ENCODE measurements at regions not wholly inside any gene's neighbourhood (a gene's known extent, or its start where the extent isn't known, plus 50 kb on each side); places are given as distances from the start of the nearest gene placed in this dataset.

DNA sequence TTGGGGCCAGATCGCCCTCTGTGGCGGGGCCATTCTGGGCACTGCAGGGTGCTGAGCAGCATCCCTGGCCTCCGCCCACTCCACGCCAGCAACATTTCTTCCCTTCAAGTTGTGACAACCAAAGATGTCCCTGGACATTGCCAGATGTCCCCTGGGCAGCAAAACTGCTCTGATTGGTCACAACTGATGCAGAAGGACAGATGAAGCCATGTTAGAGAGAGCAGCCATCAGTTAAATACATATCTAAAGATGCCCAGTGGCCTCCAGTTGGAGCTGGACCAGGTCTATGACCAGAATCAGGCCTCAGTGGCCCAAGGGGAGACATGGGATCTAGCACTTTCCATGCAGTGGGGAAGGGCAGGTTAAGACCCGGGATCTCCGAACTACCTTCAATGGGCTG lies 125.7 kb downstream of the PTPRS start:
- no peak for DNase-seq

DNA sequence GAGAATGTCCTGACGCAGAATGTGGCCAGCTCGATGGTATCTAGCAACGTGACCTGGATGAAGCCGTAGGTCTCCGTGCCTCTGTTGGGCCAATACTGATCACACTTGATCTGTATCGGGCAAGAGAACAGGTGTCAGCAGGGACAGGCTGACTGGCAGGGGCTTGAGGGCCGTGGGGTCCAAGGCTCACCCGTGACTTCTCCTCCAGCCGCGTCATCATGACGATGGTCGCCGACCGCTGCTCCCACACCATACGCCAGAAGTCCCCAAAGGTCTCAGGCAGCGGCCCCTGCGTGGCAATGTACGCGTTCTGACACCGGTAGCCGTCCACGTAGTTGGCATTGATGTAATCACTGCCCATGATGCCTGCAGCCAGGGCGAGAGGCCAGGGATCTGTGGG lies 126.2 kb downstream of the PTPRS start:
- no peak for DNase-seq

DNA sequence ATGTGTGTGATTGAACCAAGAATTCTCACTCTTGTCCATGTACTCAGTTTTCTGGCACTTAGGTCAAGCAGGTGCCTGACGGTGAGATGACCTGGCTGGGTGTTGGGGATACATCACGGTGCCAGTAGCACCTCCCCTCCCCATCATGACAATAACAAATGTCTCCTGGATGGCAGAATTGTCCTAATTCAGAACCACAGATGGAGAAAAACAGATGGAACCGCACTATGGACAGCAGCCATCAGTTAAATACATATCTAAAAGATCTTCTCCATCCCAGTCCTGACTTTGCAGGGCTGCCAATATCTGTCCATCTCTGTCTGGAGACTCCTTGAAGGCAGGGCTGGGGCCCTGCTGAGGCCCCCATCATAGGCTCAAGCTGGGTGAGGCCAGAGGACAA lies 126.9 kb downstream of the PTPRS start:
- no peak for DNase-seq

DNA sequence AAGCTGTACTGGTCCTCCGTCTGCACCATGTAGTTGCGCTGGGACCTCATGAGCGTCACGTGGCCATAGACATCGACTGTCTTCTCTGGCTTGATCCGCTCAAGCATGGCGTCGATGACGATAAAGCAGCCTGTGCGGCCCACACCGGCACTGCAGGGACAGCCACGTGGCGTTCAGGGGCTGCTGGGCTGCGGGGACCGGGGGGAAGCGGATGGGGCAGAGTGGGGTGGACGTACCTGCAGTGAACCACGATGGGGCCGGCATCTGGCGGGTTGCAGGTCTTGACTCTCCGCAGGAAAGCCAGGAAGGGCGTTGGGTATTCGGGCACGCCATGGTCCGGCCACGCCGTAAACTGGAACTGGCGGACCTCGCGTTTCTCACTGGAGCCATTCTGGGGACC lies 128.5 kb downstream of the PTPRS start:
- DNase-seq, result no peak

DNA sequence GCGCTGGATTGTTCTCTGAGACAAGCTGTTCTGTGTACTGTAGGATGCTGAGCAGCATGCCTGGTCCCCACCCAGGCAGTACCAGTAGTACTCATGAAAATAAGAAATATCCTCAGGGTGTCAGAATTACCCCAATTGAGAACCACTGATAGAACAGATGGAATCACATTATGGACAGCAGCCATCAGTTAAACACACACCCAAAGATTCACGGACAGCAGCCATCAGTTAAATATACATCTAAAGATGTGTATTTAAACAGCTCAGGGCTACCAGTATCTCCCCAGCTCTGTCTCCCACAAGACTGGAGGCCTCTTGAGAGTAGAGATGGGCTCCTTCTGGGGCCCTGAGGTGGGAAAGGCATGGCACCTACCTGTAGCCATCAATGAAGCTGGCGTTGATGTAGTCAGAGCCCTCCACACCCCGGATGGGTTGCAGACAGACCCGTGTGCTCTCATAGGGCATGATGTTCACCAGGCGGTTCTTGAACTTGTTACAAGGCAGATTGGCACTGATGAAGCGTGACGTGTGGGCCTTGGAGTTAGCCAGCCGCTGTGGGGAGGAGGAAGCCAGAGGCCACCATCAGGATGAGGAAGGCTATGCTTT lies 129.3 kb downstream of the PTPRS start:
- DNase-seq, result no peak

DNA sequence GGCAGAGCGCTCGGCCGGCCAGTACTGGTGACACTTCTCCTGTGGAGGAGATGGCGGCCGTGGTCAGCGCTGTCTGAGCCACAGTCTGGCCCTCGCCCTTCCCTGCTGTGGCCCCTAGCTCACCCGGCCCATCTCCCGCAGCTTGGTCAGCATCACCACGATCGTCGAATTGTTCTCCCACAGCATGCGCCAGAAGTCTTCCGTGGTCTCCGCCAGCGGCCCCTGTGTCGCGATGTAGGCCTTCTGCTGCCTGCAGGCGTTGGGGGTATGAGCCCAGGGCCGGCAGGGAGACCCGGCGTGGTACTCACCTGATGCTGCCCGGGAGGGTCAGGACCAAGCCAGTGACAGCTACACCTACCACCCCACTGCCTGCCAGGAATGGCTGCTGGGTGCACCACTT lies 130.1 kb downstream of the PTPRS start:
- no peak for DNase-seq

DNA sequence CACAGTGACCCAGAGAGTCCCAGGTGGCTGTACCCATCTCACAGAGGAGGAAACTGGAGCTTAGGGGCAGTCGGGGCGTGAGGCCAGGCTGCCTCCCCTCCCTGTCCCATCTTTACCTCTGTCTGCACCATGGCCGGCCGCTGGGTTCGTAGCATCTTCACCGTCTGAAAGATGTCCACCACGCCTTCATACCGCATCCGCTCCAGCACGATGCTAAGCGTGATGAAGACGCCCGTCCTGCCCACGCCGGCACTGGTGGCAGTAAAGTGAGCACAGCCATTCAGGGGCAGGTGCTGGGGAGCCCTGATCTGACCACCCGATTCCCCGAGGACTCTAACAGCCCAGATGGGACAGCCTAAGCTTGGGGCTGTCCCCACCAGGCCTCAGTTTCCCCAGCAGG lies 132.8 kb downstream of the PTPRS start:
- DNase-seq, result no peak

DNA sequence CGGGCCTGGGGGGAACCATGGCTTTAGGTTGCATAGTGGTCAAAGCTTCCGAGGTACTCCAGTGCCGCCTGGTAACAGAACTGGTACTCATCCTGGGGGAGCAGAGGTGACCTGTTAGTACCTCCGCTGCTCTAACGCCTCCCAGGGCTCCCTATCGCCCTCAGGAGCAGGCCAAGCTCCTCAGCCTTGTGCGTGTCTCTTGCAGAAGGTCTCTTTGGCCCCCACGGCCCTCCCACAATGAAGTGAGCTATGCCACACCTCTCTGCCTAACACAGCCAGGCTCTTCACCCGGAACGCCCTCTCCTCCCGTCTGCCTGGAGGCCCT lies 133.9 kb downstream of the PTPRS start:
- no peak for DNase-seq

DNA sequence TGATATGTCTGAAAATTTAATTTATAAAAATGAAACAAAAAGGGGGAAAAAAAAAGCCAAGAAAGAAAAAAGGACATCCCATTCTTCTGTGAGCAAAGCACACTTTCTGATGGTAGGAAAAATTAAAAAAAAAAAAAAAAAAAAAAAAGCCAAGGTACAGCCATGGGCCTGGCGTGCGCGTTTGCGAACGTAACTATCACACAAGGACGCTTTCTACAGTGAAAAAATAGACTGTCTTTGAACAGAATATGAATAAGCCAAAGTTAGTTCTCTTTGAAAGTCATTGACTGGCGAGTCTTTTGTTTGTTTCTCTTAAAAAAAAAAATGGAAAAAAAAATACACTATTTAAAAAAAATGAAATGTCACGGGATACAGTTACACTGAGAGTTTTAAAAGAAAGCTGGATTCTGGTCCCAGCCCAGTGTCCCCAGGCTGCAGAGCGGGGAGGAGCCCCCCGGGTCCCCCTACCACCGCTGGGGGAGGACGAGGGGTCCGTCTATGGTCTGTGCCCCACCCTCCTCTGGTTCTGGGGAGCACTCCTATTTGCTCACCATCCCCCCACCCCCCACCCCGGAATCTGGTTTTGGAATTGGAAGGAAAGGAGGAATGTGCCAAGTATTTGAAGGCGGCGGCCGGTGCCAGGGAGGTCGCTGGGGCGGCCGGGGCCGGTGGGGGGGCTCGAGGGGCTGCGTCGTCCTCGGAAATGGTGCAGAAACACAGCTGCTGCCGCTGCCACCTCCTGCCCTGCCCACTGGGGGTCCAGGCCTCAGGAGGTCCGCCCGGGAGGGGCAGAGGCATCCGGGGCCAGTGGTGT lies 134.5 kb downstream of the PTPRS start:
- no peak for DNase-seq

DNA sequence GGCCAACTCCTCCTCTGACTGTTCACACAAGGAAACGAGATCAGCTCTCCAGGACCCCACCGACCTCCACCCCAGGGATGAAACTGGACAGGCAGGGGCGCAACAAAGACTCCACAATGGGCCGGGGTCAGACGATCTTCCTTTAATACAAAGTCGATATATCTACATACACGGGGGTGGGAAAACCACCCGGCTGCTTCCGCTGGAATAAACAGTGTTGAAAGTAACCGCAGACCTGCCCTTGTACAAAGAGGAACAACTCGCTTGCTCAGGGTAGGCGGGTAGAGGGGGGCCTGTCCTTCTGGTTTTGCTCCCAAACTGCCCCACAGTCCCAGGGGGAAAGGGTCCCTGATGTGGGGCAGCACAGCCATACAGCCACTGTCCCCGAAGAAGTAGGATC lies 135.2 kb downstream of the PTPRS start:
- peak; percentile 51 for DNase-seq

DNA sequence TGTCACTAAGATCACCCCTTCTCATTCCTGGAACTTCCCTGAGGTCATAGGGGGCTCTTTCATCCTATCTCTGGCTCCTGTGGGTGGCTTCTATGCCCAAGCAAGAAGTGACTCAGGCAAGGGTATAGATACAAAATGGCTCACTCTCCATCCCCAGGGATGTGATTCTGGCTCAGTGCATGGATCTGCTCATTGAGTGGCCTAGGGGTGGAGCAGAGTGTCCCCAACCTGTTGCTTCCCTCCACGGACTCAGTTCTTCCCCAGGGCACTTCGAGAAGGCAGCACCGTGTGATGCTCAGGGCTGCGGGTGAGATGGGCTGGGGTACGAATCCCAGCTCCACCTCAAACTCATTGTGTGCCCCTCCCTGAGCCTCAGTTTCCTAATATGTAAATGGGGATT lies 136.4 kb downstream of the PTPRS start:
- no peak for DNase-seq

Measured in KG1 (cell line).